ENCODE measurements at regions not wholly inside any gene's neighbourhood (a gene's known extent, or its start where the extent isn't known, plus 50 kb on each side); places are given as distances from the start of the nearest gene placed in this dataset.

DNA sequence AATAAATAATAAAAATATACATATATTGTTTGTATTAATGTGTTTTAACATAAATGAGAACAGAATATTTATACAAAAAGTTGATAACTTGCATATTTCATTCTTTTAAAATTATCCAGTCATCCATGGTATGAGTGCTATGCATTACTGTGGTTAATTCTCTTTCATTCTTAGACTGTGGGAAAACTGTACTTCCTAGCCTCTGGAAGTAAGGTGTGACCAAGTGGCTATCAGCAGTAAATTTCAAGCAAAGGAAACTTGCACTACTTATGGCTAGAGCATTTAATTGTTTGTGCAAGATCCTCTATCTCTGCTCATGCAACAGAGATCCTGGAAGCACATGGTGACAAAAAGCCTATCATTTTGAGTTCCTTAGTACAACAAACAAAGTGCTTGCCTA, 1054.5 kb upstream of the PABPC4L start:
- Histone ChIP-seq H3K36me3 (no peaks in the 10 kb centered on the region), H3K4me1 (no peaks in the 10 kb centered on the region), H3K27me3 (no peaks in the 10 kb centered on the region), H3K27ac (no peak overlapping the region), H3K4me3 (no peak overlapping the region), H3K9me3 (no peaks in the 10 kb centered on the region)
- DNase-seq (no peak), ATAC-seq (no peak)
- in situ Hi-C loops (cut with MboI; ENCODE audit: low sequenced_read_pairs in 4 of 4): no loop called here
- intact Hi-C loops (cut with DNase I; ENCODE audit: low total_unique reads): no loop called here
- no peak for TF ChIP-seq POLR2A (IDR thresholded peaks at IDR 0.05)

DNA sequence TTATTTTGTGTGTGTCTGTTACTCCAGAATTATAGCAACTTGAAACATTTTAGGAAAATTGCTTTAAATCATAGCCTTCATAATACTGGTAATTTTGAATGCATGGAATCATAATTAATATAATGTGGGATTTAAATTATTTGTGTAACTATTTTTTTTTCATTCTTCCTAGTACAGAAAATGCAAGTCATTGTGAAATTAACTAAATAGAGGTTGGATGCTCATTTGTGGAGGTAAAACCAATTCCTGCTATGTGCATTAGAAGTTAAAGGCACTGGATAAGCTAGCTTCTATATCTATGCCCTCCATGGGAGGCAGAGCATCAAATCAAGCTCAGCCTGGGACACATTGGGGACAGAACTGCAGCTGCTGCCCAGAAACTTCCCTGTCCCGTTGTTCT, 1048.5 kb upstream of the PABPC4L start:
- in situ Hi-C loops (cut with MboI; ENCODE audit: low sequenced_read_pairs in 4 of 4) (no loop called here), intact Hi-C loops (cut with DNase I; ENCODE audit: low total_unique reads) (no loop called here)
- no peak for ATAC-seq
- H3K27me3 ChIP-seq: no peaks in the 10 kb centered on the region
- no peak overlapping the region for H3K4me3 ChIP-seq
- H3K4me1 ChIP-seq: no peaks in the 10 kb centered on the region
- H3K36me3 ChIP-seq: no peaks in the 10 kb centered on the region
- H3K9me3 ChIP-seq: no peaks in the 10 kb centered on the region
- no peak for TF ChIP-seq POLR2A (IDR thresholded peaks at IDR 0.05)
- TF ChIP-seq, protein P1, sequence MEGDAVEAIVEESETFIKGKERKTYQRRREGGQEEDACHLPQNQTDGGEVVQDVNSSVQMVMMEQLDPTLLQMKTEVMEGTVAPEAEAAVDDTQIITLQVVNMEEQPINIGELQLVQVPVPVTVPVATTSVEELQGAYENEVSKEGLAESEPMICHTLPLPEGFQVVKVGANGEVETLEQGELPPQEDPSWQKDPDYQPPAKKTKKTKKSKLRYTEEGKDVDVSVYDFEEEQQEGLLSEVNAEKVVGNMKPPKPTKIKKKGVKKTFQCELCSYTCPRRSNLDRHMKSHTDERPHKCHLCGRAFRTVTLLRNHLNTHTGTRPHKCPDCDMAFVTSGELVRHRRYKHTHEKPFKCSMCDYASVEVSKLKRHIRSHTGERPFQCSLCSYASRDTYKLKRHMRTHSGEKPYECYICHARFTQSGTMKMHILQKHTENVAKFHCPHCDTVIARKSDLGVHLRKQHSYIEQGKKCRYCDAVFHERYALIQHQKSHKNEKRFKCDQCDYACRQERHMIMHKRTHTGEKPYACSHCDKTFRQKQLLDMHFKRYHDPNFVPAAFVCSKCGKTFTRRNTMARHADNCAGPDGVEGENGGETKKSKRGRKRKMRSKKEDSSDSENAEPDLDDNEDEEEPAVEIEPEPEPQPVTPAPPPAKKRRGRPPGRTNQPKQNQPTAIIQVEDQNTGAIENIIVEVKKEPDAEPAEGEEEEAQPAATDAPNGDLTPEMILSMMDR (IDR thresholded peaks at IDR 0.05 in 4 of 5, conservative IDR thresholded peaks at IDR 0.05 in 1 of 5): no peak
- H3K27ac ChIP-seq: no peak overlapping the region
- no peak for DNase-seq

DNA sequence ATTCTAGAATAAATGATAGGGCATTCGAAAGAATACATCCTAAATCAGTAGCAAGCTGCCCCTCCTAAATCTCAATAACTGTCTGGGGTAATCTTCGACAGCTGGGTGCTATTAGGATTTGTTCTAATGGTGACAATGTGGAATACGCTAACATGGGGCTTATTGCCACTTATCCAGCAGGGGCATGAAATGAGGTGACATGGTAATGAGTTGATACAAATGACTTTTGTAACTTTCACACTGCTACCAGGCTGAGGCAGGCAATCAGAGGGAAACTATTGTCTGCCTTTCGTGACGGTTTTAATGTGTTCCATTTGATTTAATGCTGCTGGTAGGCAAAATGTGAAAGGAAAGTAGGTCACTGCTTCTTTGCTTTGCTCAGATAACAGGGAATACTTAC, 1047.4 kb upstream of the PABPC4L start:
- intact Hi-C loops (cut with DNase I; ENCODE audit: low total_unique reads): no loop called here
- H3K36me3 ChIP-seq: no peaks in the 10 kb centered on the region
- in situ Hi-C loops (cut with MboI; ENCODE audit: low sequenced_read_pairs in 4 of 4): no loop called here
- H3K27ac ChIP-seq: no peak overlapping the region
- TF ChIP-seq POLR2A (IDR thresholded peaks at IDR 0.05): no peak
- TF ChIP-seq, protein P1 (IDR thresholded peaks at IDR 0.05 in 4 of 5, conservative IDR thresholded peaks at IDR 0.05 in 1 of 5): no peak
- H3K9me3 ChIP-seq: no peaks in the 10 kb centered on the region
- no peaks in the 10 kb centered on the region for H3K4me1 ChIP-seq
- H3K27me3 ChIP-seq: no peaks in the 10 kb centered on the region
- ATAC-seq (no peak), DNase-seq (no peak)
- no peak overlapping the region for H3K4me3 ChIP-seq

DNA sequence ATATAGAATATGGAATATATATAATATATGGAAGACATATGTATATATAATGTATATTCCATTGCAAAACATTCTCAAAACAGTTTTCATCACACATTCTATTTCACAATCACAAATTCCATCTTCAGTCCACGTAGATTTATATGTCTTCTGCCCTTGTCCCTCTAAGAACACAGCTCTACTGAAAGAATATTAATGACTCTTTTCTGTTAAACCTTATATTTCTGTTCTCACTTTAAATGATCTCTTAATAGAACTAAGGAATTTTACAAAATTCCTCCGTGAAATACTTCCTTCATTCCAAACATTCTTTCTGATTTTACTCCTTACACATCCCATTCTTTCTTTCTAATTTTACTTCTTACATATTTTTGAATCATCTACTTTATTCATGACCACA, 1043.1 kb upstream of the PABPC4L start:
- no peaks in the 10 kb centered on the region for H3K9me3 ChIP-seq
- no peaks in the 10 kb centered on the region for H3K4me1 ChIP-seq
- H3K27ac ChIP-seq: no peak overlapping the region
- in situ Hi-C loops (cut with MboI; ENCODE audit: low sequenced_read_pairs in 4 of 4): no loop called here
- no peak for ATAC-seq
- TF ChIP-seq, protein P1 (IDR thresholded peaks at IDR 0.05 in 4 of 5, conservative IDR thresholded peaks at IDR 0.05 in 1 of 5): no peak
- no peak for TF ChIP-seq POLR2A (IDR thresholded peaks at IDR 0.05)
- H3K36me3 ChIP-seq: no peaks in the 10 kb centered on the region
- no peaks in the 10 kb centered on the region for H3K27me3 ChIP-seq
- H3K4me3 ChIP-seq: no peak overlapping the region
- DNase-seq: no peak
- intact Hi-C loops (cut with DNase I; ENCODE audit: low total_unique reads): no loop called here

DNA sequence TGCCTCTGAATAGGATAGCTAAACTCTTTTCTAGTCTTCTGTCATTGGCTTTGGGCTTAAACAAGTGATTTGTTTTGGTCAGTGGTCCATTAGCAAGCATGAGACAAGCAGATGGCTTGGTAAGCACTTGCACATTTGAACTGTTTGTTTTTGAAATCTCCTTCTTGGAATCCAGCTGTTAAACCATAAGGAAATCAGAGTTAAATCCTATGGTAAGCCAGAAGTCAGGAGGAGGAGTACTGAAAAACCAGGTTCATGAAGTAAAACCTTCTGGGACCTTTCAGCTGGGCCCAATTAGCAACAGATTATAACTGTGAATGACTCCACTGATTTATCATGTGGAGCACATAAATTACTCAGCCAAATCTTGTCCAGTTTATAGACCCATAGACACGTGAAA, 1042.5 kb upstream of the PABPC4L start:
- in situ Hi-C loops (cut with MboI; ENCODE audit: low sequenced_read_pairs in 4 of 4) (no loop called here), intact Hi-C loops (cut with DNase I; ENCODE audit: low total_unique reads) (no loop called here)
- Histone ChIP-seq H3K27ac (no peak overlapping the region), H3K36me3 (no peaks in the 10 kb centered on the region), H3K4me1 (no peaks in the 10 kb centered on the region), H3K4me3 (no peak overlapping the region), H3K9me3 (no peaks in the 10 kb centered on the region), H3K27me3 (no peaks in the 10 kb centered on the region)
- TF ChIP-seq, protein P1 (IDR thresholded peaks at IDR 0.05 in 4 of 5, conservative IDR thresholded peaks at IDR 0.05 in 1 of 5): no peak
- TF ChIP-seq POLR2A (IDR thresholded peaks at IDR 0.05): no peak
- DNase-seq (no peak), ATAC-seq (no peak)

All from gastrocnemius medialis (tissue), 4 donors.